Fibroblast of peridontal ligament (primary cell): ENCODE measurements at regions not wholly inside any gene's neighbourhood (a gene's known extent, or its start where the extent isn't known, plus 50 kb on each side); places are given as distances from the start of the nearest gene placed in this dataset.
"Not testable (repeated sequence)": the region's sequence is repeated elsewhere in the genome, so short reads cannot be mapped to it uniquely, and the experiment has no call there.

Experiments used
- DNase-seq: peaks from one replicate; pipeline ENCODE4 v3.0.0-alpha.2; 2010; ENCODE audit errors: extremely low read depth

GRCh38 chr7:52360541-52360940 lies 674.9 kb upstream of the POM121L12 start:
- DNase-seq: no peak

DNA sequence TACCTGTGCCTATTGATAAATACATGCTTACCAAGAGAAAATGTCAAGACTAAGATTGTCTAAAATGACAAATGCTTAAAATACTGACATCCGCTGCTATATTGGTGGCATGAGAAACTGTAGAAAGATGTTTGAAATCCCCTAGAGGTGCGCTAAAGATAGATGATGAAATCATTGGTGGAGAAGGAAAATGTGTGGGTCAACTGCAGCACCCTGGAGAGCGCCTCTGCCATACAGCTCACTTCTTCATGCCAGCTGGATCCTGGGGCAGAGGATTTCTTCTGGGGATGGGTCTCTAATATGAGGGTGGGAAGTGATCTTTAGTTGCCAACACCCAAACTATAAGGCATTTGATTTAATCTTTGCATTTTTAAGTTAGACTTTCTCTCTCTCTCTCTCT lies 680.4 kb upstream of the POM121L12 start:
- no peak for DNase-seq

DNA sequence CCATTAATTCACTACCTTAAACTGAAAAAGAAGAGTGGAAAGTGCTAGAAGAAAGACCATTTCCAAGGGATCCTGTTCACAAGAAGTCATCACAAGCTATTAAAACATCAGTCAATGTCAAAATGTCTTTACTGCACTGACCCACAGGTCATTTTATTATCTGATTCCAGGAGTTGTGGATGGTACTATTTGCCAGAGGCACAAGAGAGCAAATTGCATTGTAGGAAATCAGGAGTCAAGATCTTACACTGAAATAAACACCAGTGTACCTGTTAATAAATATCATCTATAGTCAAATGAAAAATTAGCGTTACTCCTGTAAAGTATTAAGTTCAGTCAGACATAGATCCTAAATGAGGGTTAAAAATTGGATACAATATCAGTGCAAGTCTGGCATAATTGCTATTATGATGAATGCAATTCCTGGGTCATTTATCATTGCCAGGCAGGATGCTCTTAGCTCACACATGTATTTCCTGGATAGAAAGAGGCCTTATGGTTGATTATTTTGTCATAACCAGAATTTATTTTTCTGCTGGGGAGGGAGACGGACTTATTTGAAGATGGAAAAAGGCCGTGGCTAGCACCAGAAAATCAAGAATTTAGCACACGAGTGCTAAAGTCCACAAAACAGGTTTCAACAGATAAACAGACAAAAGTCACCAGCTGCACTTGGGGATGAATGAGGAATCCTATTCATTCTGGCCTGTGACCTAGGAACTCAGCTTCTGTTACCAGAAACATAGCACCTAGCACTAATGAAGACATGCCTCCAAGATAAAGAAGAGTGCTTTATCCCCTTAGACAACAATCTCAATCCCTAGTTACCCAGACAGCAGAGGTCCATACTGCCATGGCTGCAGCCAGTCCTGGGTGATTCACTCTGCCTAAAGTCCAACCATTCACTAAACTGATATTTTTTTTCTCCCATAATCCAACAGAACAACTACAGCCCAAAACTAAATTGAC lies 683.1 kb upstream of the POM121L12 start:
- no peak for DNase-seq

DNA sequence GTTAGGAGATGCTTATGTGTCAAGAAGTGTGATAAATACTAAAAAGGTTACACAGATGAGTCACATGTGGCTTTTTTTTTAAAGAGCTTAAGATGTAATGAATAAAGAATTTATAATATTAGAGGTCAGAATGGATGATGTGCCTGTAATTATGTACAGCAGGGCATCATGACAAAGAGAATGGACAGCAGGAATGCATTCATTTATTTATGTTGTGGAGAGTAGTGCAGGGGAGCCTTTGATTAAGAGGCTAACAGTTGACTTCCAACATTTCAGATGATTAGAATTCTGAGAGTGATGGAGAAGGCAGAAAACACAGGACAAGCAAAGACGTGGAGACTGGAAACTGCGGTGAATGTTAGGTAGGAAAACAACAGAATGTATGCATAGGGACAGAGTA lies 691.4 kb upstream of the POM121L12 start:
- no peak for DNase-seq

DNA sequence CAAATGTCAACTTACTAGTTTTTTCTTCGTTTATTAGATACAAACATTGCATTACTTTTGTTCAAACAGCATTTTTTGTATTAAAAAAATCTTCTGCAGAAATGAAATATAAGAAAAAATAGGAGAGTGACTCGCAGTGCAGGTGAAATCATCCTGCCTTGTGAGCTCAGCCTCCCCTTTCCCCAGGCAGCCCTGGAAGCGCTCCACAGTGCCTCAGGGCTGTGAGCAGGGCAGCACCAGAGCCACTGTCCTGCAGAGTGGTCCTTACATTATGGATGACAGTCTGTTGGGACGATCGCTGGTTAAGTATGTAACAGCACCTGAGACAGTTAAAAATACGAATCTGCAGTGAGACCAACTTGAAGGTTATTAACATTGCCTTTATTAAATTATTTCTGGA lies 695.4 kb upstream of the POM121L12 start:
- DNase-seq: no peak

GRCh38 chr7:52328328-52328727 lies 707.1 kb upstream of the POM121L12 start:
- DNase-seq: not testable (repeated sequence)

- DNase-seq: no peak
Measured at GRCh38 chr7:52325237-52325636, 710.2 kb upstream of the POM121L12 start.

DNA sequence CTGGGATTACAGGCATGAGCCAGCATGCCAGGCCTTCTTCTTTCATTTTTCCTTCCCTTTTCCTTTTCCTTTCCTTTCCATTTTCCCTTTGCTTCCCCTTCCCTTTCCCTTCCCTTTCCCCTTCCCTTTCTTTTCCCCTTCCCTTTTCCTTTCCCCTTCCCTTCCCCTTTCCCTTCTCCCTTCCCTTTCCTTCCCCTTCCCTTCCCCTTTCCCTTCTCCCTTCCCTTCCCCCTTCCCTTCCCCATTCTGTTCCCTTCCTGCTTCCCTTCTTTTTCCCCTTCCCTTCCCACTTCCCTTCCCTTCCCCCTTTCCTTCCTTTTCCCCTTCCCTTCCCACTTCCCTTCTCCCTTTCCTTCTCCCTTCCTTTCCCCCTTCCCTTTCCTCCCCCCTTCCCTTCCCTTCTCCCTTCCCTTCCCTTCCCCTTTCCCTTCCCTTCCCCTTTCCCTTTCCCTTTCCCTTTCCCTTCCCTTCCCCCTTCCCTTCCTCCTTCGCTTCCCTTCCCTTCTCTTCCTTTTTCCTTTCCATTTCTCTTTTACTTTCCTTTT lies 712.2 kb upstream of the POM121L12 start:
- DNase-seq: no peak

- DNase-seq: no peak
Measured at GRCh38 chr7:52320610-52321009, 714.8 kb upstream of the POM121L12 start.

GRCh38 chr7:52317921-52318320 lies 717.5 kb upstream of the POM121L12 start:
- DNase-seq: no peak

- no peak for DNase-seq
Measured at GRCh38 chr7:52311886-52312285, 723.5 kb upstream of the POM121L12 start.

DNA sequence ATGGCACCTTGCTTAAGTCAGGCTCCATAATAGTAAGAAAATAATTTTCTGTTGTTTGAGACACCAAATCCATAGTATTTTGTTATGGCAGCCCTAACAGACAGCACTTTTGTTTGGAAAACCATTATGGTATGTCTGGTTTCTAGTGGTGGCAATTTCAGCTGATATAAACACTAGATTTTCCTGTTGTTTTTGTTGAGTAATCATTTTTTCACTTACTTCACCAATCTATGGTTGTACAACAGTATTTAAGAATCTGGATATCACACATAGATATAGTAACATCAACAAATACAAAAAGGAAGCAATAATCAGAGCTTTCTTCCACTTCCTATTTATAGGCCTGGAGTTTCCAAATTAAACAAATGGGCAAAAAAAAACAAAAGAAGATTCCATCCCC lies 725.8 kb upstream of the POM121L12 start:
- DNase-seq: no peak

DNA sequence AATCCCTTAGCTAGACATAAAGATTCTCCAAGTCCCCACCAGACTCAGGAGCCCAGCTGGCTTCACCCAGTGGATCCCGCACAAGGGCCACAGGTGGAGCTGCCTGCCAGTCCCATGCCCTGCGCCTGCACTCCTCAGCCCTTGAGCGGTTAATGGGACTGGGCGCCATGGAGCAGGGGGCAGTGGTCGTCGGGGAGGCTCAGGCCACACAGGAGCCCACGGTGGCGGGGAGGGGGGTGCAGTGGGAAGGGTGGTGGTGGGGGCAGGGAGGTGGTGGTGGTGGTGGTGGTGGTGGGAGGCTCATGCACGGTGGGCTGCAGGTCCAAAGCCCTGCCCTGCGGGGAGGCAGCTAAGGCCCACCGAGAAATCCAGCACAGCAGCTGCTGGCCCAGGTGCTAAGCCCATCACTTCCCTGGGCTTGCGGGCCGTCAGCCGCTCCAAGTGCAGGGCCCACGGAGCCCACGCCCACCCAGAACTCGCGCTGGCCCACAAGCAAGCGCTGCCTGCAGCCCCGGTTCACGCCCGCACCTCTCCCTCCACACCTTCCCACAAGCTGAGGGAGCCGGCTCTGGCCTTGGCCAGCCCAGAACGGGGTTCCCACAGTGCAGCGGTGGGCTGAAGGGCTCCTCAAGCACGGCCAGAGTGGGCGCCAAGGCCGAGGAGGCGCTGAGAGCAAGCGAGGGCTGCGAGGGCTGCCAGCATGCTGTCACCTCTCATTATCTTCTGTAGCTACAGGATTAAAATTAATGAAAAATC lies 732.5 kb upstream of the POM121L12 start:
- DNase-seq: no peak

- DNase-seq: no peak
Measured at GRCh38 chr7:52297128-52297527, 738.3 kb upstream of the POM121L12 start.

DNA sequence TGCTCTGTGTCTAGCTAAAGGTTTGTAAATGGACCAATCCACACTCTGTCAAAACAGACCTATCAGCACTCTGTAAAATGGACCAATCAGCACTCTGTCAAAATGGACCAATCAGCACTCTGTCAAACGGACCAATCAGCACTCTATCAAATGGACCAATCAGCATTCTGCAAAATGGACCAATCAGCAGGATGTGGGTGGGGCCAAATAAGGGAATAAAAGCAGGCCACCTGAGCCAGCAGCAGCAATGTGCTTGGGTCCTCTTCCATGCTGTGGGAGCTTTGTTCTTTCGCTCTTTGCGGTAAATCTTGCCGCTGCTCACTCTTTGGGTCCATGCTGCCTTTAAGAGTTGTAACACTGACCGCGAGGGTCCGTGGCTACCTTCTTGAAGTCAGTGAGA lies 740.5 kb upstream of the POM121L12 start:
- no peak for DNase-seq

DNA sequence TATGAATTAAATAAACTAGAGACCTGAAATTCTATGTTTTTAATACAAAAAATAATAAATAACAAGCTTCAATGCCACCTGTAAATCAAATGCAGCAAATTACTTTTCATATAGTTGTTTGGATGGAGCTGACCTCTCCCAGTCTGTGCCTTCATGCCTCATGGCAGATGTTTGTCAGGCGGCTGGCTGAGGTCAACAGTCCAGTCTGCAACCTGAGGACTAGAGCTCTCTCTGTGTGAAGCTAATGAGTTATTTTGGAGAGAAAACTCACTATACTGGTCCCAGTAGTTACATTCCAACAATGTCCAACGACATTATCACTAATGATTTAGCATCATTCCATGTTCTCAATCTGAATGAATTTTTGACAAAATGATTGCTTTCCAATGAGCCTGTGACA lies 746.2 kb upstream of the POM121L12 start:
- no peak for DNase-seq

DNA sequence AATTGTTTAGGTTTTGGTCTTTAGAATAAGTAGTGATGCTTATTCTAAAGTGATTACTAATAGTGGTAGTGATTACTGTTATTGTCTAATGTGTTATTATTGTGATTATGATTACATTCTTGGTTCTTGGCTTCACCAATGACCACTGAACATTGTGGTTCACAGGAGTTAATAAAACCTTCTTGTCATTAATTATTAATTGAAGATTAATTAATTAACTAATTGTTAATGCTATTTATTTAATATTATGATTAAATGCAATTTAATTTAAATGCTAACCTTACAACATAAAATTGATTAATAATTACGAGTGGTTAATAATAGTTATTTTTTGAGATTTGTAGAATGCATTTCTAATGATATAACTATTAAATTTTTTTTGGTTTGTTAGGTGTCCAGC lies 747.7 kb upstream of the POM121L12 start:
- no peak for DNase-seq

- DNase-seq: no peak
Measured at GRCh38 chr7:52285689-52286088, 749.7 kb upstream of the POM121L12 start.

GRCh38 chr7:52283335-52283734 lies 752.1 kb upstream of the POM121L12 start:
- DNase-seq: no peak

- DNase-seq: no peak
Measured at GRCh38 chr7:52273685-52274610, 761.5 kb upstream of the POM121L12 start.

- no peak for DNase-seq
Measured at GRCh38 chr7:52271703-52272102, 763.7 kb upstream of the POM121L12 start.

- no peak for DNase-seq
Measured at GRCh38 chr7:52270301-52270700, 765.1 kb upstream of the POM121L12 start.
